B cell (primary cell): ENCODE measurements at regions not wholly inside any gene's neighbourhood (a gene's known extent, or its start where the extent isn't known, plus 50 kb on each side); places are given as distances from the start of the nearest gene placed in this dataset.
"Not testable (repeated sequence)": the region's sequence is repeated elsewhere in the genome, so short reads cannot be mapped to it uniquely, and the experiment has no call there.

Experiments used
- ATAC-seq: fragments of 200-7000 bp; cut with Tn5 transposase; one replicate; pipeline ENCODE4 v1.10.0; 2021; ENCODE audit warnings: low read depth, mild to moderate bottlenecking, moderate number of reproducible peaks, moderate library complexity
- CTCF ChIA-PET: fragments of 350-600 bp; sonication (Branson Sonifier 250); formaldehyde crosslinking; loops from one replicate; lab custom pipeline; 2021; ENCODE audit warnings: antibody characterized with exemption, inconsistent platforms; lab: Charles Lee
- POLR2A ChIA-PET: fragments of 350-600 bp; sonication (Branson Sonifier 250); formaldehyde crosslinking; loops from one replicate; lab custom pipeline; 2021; ENCODE audit warnings: antibody characterized with exemption; lab: Charles Lee
- DNase-seq: peaks from one replicate; pipeline ENCODE4 v3.0.0; 2013
- H2AFZ ChIP-seq: 2 replicates; pipeline ENCODE4 v1.6.1; 2012; ENCODE audit warnings: mild to moderate bottlenecking, low read depth, low read length; ENCODE audit not compliant: insufficient read depth, poor library complexity, severe bottlenecking
- H3K27ac ChIP-seq, 2 donors: 1 replicate in 1 of 2; 2 replicates in 1 of 2; pipeline ENCODE4 v1.5.1; 2012 to 2013; ENCODE audit warnings: low read length in 2 of 2, mild to moderate bottlenecking in 2 of 2, moderate library complexity in 1 of 2
- H3K27me3 ChIP-seq, 4 experiments: fragments of 200-600 bp in 1 of 4; sonication (generic) in 1 of 4; replicated peaks in 1 of 4; 1 replicate in 2 of 4; 2 replicates in 2 of 4; pipeline versions ENCODE4 v1.6.1 to v1.7.0; 2013 to 2016; ENCODE audit warnings: low read length in 3 of 4, mild to moderate bottlenecking in 2 of 4, mixed read lengths in 1 of 4, moderate library complexity in 1 of 4; ENCODE audit not compliant: insufficient read depth in 4 of 4, control insufficient read depth in 3 of 4; ENCODE audit errors: control extremely low read depth in 1 of 4
- H3K36me3 ChIP-seq, 2 experiments: replicated peaks in 1 of 2; 1 replicate in 1 of 2; 2 replicates in 1 of 2; pipeline versions ENCODE4 v1.6.1 to v1.7.1; 2013; ENCODE audit warnings: low read length in 1 of 2; ENCODE audit not compliant: insufficient read depth in 2 of 2, control insufficient read depth in 1 of 2; ENCODE audit errors: control extremely low read depth in 1 of 2, extremely low read depth in 1 of 2
- H3K4me1 ChIP-seq, 2 donors: fragments of 200-600 bp in 1 of 2; sonication (generic) in 1 of 2; 1 replicate in 1 of 2; 2 replicates in 1 of 2; pipeline versions ENCODE4 v1.5.1 to v1.6.1; 2013 to 2017; ENCODE audit warnings: low read length in 2 of 2; ENCODE audit not compliant: control insufficient read depth in 2 of 2, insufficient read depth in 2 of 2
- H3K4me2 ChIP-seq: replicated peaks from 2 replicates; pipeline ENCODE3; 2012; ENCODE audit warnings: mild to moderate bottlenecking, low read depth, low read length; ENCODE audit not compliant: poor library complexity, severe bottlenecking
- H3K4me3 ChIP-seq, 5 experiments: fragments of 200-600 bp in 1 of 5; sonication (generic) in 1 of 5; 1 replicate in 3 of 5; 2 replicates in 2 of 5; pipeline versions ENCODE4 v1.5.1 to v1.7.0; 2011 to 2016; ENCODE audit warnings: low read length in 4 of 5, mild to moderate bottlenecking in 4 of 5, low read depth in 2 of 5, control low read depth in 1 of 5, moderate library complexity in 1 of 5; ENCODE audit not compliant: insufficient read depth in 1 of 5; ENCODE audit errors: control extremely low read depth in 1 of 5, extremely low read depth in 1 of 5
- H3K79me2 ChIP-seq: fragments of 200-600 bp; sonication (generic); one replicate; pipeline ENCODE4 v1.6.0; 2016; ENCODE audit warnings: low read length; ENCODE audit not compliant: control insufficient read depth, insufficient read depth
- H3K9ac ChIP-seq: fragments of 200-600 bp; sonication (generic); 2 replicates; pipeline ENCODE4 v1.6.1; 2017; ENCODE audit warnings: mild to moderate bottlenecking, low read length, moderate library complexity
- H3K9me3 ChIP-seq, 3 donors: one replicate each; pipeline versions ENCODE4 v1.6.1 to v1.7.1; 2013; ENCODE audit warnings: low read length in 2 of 3; ENCODE audit not compliant: control insufficient read depth in 2 of 3, insufficient read depth in 1 of 3; ENCODE audit errors: control extremely low read depth in 1 of 3
- H4K20me1 ChIP-seq: 2 replicates; pipeline ENCODE4 v1.6.0; 2012; ENCODE audit warnings: mild to moderate bottlenecking, low read length; ENCODE audit not compliant: insufficient read depth, control insufficient read depth, poor library complexity, severe bottlenecking
- H3K27ac Mint-ChIP-seq: one replicate; pipeline ENCODE4 v1.8.0; 2021; ENCODE audit warnings: mixed read lengths
- H3K27me3 Mint-ChIP-seq: one replicate; pipeline ENCODE4 v1.8.0; 2021; ENCODE audit warnings: mixed read lengths
- H3K4me1 Mint-ChIP-seq: one replicate; pipeline ENCODE4 v1.8.0; 2021; ENCODE audit warnings: mixed read lengths
- H3K4me3 Mint-ChIP-seq: one replicate; pipeline ENCODE4 v1.8.0; 2021; ENCODE audit warnings: mixed read lengths
- H3K9me3 Mint-ChIP-seq: one replicate; pipeline ENCODE4 v1.8.0; 2022; ENCODE audit warnings: mixed read lengths; ENCODE audit not compliant: insufficient read depth
- CTCF ChIP-seq: fragments of 200-600 bp; IDR thresholded peaks from one replicate; pipeline ENCODE4 v1.8.0; 2022; ENCODE audit warnings: antibody characterized with exemption, mild to moderate bottlenecking
- EZH2 ChIP-seq: IDR thresholded peaks from 2 replicates; pipeline ENCODE4 v1.6.1; 2012; ENCODE audit warnings: borderline replicate concordance, low read depth, mild to moderate bottlenecking, moderate library complexity, low read length; ENCODE audit not compliant: insufficient read depth, poor library complexity, severe bottlenecking
- WGBS: methylation state at CpG from one replicate; pipeline ENCODE4 v1.1.5; 2013; ENCODE audit warnings: missing lambda C conversion rate; ENCODE audit not compliant: insufficient coverage; 5-methylcytosine and 5-hydroxymethylcytosine counted together
- intact Hi-C: fragments of 100-400 bp; cut with micrococcal nuclease; formaldehyde crosslinking; loops from one replicate; pipeline ENCODE4 v1.10.0; 2022

- ChIA-PET POLR2A (no interaction called here), CTCF (no interaction called here)
- H3K4me1 ChIP-seq = peaks cover 7 to 12% of the 10 kb centered on the region in 2 donors
- no peak overlapping the region for H3K27ac ChIP-seq
- WGBS = no CpG with 5 or more reads among the region's 1 CpG
- peaks cover 8% of the 10 kb centered on the region for H3K4me1 Mint-ChIP-seq
- H3K9me3 Mint-ChIP-seq = no peaks in the 10 kb centered on the region
- no peak overlapping the region for H3K4me3 ChIP-seq
- no peak overlapping the region for H2AFZ ChIP-seq
- no peak for TF ChIP-seq EZH2
- no peak for TF ChIP-seq CTCF
- no peaks in the 10 kb centered on the region for H4K20me1 ChIP-seq
- ATAC-seq (no peak), DNase-seq (no peak)
- H3K9ac ChIP-seq = no peak overlapping the region
- H3K4me2 ChIP-seq = no peak overlapping the region
- H3K79me2 ChIP-seq = no peaks in the 10 kb centered on the region
- no peaks in the 10 kb centered on the region for H3K27me3 Mint-ChIP-seq
- intact Hi-C loops = no loop called here
- H3K27me3 ChIP-seq = no peaks in the 10 kb centered on the region
- no peak overlapping the region for H3K4me3 Mint-ChIP-seq
- no peak overlapping the region for H3K27ac Mint-ChIP-seq
- no peaks in the 10 kb centered on the region for H3K36me3 ChIP-seq
- peaks cover 0 to 3% (median 0%) of the 10 kb centered on the region in 3 donors for H3K9me3 ChIP-seq
Measured at GRCh38 chrX:8042304-8042703, 115.1 kb upstream of the PNPLA4 start.

- H3K27ac ChIP-seq, H3K4me3 Mint-ChIP-seq, H2AFZ ChIP-seq, CTCF ChIA-PET, H3K9ac ChIP-seq, intact Hi-C loops, H4K20me1 ChIP-seq, H3K36me3 ChIP-seq, POLR2A ChIA-PET, H3K79me2 ChIP-seq, H3K4me2 ChIP-seq, H3K9me3 ChIP-seq, DNase-seq, ATAC-seq, H3K4me1 Mint-ChIP-seq, H3K4me3 ChIP-seq, H3K27me3 Mint-ChIP-seq, H3K27me3 ChIP-seq, H3K9me3 Mint-ChIP-seq, H3K27ac Mint-ChIP-seq: not testable (repeated sequence)
- 100% methylated on average over 1 of the region's 7 CpGs for WGBS
- peaks cover 7 to 12% of the 10 kb centered on the region in 2 donors for H3K4me1 ChIP-seq
Measured at GRCh38 chrX:8039711-8040110, 112.5 kb upstream of the PNPLA4 start.
